ENCODE measurements at regions not wholly inside any gene's neighbourhood (a gene's known extent, or its start where the extent isn't known, plus 50 kb on each side); places are given as distances from the start of the nearest gene placed in this dataset.

DNA sequence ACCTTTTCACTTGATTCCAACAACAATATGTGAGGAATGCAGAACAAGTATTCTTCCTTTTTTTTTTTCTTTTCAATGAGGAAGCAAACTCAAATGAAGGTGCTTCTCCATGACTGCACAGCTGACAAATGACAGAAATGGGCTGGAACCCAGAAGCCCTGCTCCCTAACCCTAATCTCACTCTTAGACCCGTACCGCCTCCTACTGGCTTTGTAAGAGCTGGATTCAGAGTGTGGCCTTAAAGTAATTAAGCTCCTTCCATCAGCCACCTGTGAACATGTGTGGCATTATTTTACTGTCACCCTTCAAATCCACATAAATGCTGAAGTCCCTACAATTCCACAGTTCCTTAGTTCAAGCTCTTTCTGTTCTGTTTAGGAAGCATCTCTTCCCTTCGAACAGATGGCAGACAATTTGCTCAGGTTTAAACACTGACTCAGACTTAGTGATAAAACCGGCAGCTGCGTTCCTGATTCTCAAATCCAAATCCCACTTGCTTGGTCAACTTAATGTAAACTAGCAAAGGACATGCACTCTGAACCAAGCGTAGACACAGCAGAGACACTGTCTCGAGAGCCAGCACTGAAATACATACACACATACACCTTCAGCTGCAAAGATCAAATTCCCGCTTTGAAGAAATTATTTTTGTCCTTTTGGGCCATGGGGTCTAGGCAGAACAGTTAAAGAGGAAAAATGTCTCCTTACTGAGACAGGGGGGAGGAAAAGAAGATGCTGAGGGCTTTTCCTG, 316.7 kb upstream of the TLE4 start (continued):
- no peak for TF ChIP-seq HDAC6 (IDR thresholded peaks at IDR 0.05; ENCODE audit: low read depth, low read length)
- no peak for TF ChIP-seq RFX5 (IDR thresholded peaks at IDR 0.05; ENCODE audit: borderline replicate concordance, low read depth, low read length)
- no peak for TF ChIP-seq CBX5 (IDR thresholded peaks at IDR 0.05; ENCODE audit: low read depth, low read length)
- no peak for TF ChIP-seq GTF2F1 (IDR thresholded peaks at IDR 0.05; ENCODE audit: borderline replicate concordance, low read depth, low read length)
- TF ChIP-seq MAFK (IDR thresholded peaks at IDR 0.05; ENCODE audit: low read depth, low read length), result no peak
- TF ChIP-seq, protein P1, sequence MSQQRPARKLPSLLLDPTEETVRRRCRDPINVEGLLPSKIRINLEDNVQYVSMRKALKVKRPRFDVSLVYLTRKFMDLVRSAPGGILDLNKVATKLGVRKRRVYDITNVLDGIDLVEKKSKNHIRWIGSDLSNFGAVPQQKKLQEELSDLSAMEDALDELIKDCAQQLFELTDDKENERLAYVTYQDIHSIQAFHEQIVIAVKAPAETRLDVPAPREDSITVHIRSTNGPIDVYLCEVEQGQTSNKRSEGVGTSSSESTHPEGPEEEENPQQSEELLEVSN (IDR thresholded peaks at IDR 0.05), result no peak
- no peak for TF ChIP-seq SAP30 (IDR thresholded peaks at IDR 0.05; ENCODE audit: insufficient read depth, insufficient replicate concordance, low read length)
- no peak for TF ChIP-seq RBBP5 (IDR thresholded peaks at IDR 0.05; ENCODE audit: borderline replicate concordance, low read depth, low read length)
- TF ChIP-seq SIN3A (conservative IDR thresholded peaks at IDR 0.05 in 1 of 2, IDR thresholded peaks at IDR 0.05 in 1 of 2; ENCODE audit: low read depth in 1 of 2, low read length in 2 of 2), result 0 out of 4 replicates have a peak, but pooled peaks of 1 of the 2 experiments have one; percentile 29
- no peak for TF ChIP-seq KDM4A (IDR thresholded peaks at IDR 0.05; ENCODE audit: low read depth, low read length, severe bottlenecking)
- no peak for TF ChIP-seq KDM1A (IDR thresholded peaks at IDR 0.05; ENCODE audit: borderline replicate concordance, low read length)
